ENCODE measurements at regions not wholly inside any gene's neighbourhood (a gene's known extent, or its start where the extent isn't known, plus 50 kb on each side); places are given as distances from the start of the nearest gene placed in this dataset.

DNA sequence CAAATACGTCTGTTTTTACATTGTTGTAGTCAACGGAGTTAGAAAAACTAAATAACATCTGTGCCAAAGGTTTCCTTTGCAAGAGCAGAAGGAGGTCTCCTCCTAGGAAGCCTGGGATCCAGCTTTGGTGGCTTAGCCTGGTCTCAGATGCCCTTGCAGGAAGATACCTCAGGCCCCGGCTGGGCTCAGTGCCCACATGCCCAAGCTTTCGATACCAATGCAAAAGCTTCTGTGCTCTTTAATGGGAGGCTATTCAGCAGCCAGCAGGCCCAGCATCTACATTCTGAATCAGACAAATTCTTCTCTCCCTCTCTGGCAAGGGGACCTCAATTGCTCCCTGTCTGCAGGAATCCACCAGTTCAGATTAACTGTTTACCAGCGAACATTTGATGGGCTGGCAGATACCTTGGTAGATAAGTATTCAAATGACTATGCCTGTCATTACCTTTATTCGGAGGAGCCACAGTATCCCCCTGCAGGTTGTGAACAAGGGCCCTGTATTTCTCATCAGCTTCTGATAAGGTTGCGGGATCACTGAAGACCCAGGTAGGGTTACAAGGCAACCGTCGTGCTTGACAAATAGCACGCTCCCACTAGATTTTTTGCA lies 180.1 kb upstream of the KBTBD8 start:
- no TSS peak for BruUV-seq (replicated peaks)

More for the DNA sequence above, 180.1 kb upstream of the KBTBD8 start:
- Histone ChIP-seq H3K79me2 (ENCODE audit: control insufficient read depth, insufficient read depth, low read length) (no peaks in the 10 kb centered on the region), H3K27me3 (ENCODE audit: control insufficient read depth in 2 of 2, insufficient read depth in 2 of 2, low read length in 2 of 2) (peaks cover 17 to 20% of the 10 kb centered on the region in 2 experiments), H3K36me3 (ENCODE audit: control insufficient read depth in 2 of 2, extremely low read depth in 1 of 2, insufficient read depth in 2 of 2, low read length in 2 of 2) (no peaks in the 10 kb centered on the region), H3K4me3 (replicated peaks in 1 of 3; ENCODE audit: insufficient read depth in 1 of 3, low read depth in 1 of 3, low read length in 3 of 3) (no peak overlapping the region), H2AFZ (ENCODE audit: low read depth, low read length) (no peak overlapping the region), H3K9ac (replicated peaks; ENCODE audit: extremely low read depth, insufficient read depth, low read length) (no peak overlapping the region), H3K9me3 (replicated peaks; ENCODE audit: control insufficient read depth, insufficient read depth, low read length) (no peaks in the 10 kb centered on the region), H3K9me1 (replicated peaks; ENCODE audit: control insufficient read depth, extremely low read depth, insufficient read depth, low read length) (no peaks in the 10 kb centered on the region), H3K27ac (ENCODE audit: insufficient read depth, low read depth, low read length) (no peak overlapping the region), H4K20me1 (replicated peaks; ENCODE audit: control insufficient read depth, extremely low read depth, insufficient read depth, low read length) (no peaks in the 10 kb centered on the region), H3K4me2 (ENCODE audit: insufficient read depth, low read length) (no peak overlapping the region), H3K4me1 (ENCODE audit: control insufficient read depth, extremely low read depth, insufficient read depth, low read length) (no peaks in the 10 kb centered on the region)
- DNase-seq (ENCODE audit: low read depth, low spot score) (no peak), FAIRE-seq (no peak)
- TF ChIP-seq FOS (IDR thresholded peaks at IDR 0.05; ENCODE audit: borderline replicate concordance, insufficient read depth, low read length) (no peak), EZH2 (IDR thresholded peaks at IDR 0.05; ENCODE audit: borderline replicate concordance, low read depth, low read length, severe bottlenecking) (no peak), GATA2 (IDR thresholded peaks at IDR 0.05; ENCODE audit: insufficient read depth, insufficient read length, low read depth, low read length) (no peak), POLR2AphosphoS5 (IDR thresholded peaks at IDR 0.05; ENCODE audit: insufficient read depth, low read depth, low read length) (no peak), MYC (IDR thresholded peaks at IDR 0.05; ENCODE audit: low read depth, low read length) (no peak), POLR2A (IDR thresholded peaks at IDR 0.05; ENCODE audit: low read depth, low read length) (no peak), JUN (IDR thresholded peaks at IDR 0.05; ENCODE audit: borderline replicate concordance, insufficient read depth, insufficient read length, low read depth) (no peak)
- TF ChIP-seq, protein P1, sequence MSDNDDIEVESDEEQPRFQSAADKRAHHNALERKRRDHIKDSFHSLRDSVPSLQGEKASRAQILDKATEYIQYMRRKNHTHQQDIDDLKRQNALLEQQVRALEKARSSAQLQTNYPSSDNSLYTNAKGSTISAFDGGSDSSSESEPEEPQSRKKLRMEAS (IDR thresholded peaks at IDR 0.05; ENCODE audit: insufficient read depth, insufficient read length), result no peak
- TF ChIP-seq, protein P2, sequence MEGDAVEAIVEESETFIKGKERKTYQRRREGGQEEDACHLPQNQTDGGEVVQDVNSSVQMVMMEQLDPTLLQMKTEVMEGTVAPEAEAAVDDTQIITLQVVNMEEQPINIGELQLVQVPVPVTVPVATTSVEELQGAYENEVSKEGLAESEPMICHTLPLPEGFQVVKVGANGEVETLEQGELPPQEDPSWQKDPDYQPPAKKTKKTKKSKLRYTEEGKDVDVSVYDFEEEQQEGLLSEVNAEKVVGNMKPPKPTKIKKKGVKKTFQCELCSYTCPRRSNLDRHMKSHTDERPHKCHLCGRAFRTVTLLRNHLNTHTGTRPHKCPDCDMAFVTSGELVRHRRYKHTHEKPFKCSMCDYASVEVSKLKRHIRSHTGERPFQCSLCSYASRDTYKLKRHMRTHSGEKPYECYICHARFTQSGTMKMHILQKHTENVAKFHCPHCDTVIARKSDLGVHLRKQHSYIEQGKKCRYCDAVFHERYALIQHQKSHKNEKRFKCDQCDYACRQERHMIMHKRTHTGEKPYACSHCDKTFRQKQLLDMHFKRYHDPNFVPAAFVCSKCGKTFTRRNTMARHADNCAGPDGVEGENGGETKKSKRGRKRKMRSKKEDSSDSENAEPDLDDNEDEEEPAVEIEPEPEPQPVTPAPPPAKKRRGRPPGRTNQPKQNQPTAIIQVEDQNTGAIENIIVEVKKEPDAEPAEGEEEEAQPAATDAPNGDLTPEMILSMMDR (IDR thresholded peaks at IDR 0.05; ENCODE audit: extremely low read depth in 1 of 2, insufficient read depth in 1 of 2, low read depth in 1 of 2, low read length in 2 of 2), result no peak
- intact Hi-C loops (cut with micrococcal nuclease) (no loop called here), dilution Hi-C loops (cut with MboI; ENCODE audit: extremely low pct_ligation_motif_present, low sequenced_read_pairs) (loop anchor here (25.0 kb wide), 1 partner anchor 431 kb away; no protein-coding TSS in a partner anchor)
- CTCF ChIA-PET, result interaction anchor here (0.8 to 10.6 kb wide), 9 partner anchors 14 to 566 kb away, joined by 3 to 284 read pairs (median 4); no protein-coding TSS in a partner anchor
- POLR2A ChIA-PET, result no interaction called here

Data from endothelial cell of umbilical vein (primary cell).